Stimulated activated memory B cell treated with anti-CD40 and anti-IgM and Interleukin-4, amounts not matched to agents 10 μg/mL and 1 μg/mL and 100 μg/mL, for 72 hours (primary cell): ENCODE measurements at regions not wholly inside any gene's neighbourhood (a gene's known extent, or its start where the extent isn't known, plus 50 kb on each side); places are given as distances from the start of the nearest gene placed in this dataset.
"Not testable (repeated sequence)": the region's sequence is repeated elsewhere in the genome, so short reads cannot be mapped to it uniquely, and the experiment has no call there.

Source experiments
- ATAC-seq: fragments of 150-1000 bp; cut with Tn5 transposase; 2 replicates; pipeline ENCODE4 v1.10.0; 2021
- H3K27ac Mint-ChIP-seq: one replicate; pipeline ENCODE4 v1.8.0; 2022; ENCODE audit warnings: mild to moderate bottlenecking, mixed read lengths
- H3K27me3 Mint-ChIP-seq: one replicate; pipeline ENCODE4 v1.8.0; 2022; ENCODE audit warnings: mixed read lengths
- H3K36me3 Mint-ChIP-seq: one replicate; pipeline ENCODE4 v1.8.0; 2022; ENCODE audit warnings: mixed read lengths
- H3K4me1 Mint-ChIP-seq: one replicate; pipeline ENCODE4 v1.8.0; 2022; ENCODE audit warnings: mixed read lengths
- H3K4me3 Mint-ChIP-seq: one replicate; pipeline ENCODE4 v1.8.0; 2022; ENCODE audit warnings: mild to moderate bottlenecking, moderate library complexity, mixed read lengths
- H3K9me3 Mint-ChIP-seq: one replicate; pipeline ENCODE4 v1.8.0; 2022; ENCODE audit warnings: mixed read lengths

DNA sequence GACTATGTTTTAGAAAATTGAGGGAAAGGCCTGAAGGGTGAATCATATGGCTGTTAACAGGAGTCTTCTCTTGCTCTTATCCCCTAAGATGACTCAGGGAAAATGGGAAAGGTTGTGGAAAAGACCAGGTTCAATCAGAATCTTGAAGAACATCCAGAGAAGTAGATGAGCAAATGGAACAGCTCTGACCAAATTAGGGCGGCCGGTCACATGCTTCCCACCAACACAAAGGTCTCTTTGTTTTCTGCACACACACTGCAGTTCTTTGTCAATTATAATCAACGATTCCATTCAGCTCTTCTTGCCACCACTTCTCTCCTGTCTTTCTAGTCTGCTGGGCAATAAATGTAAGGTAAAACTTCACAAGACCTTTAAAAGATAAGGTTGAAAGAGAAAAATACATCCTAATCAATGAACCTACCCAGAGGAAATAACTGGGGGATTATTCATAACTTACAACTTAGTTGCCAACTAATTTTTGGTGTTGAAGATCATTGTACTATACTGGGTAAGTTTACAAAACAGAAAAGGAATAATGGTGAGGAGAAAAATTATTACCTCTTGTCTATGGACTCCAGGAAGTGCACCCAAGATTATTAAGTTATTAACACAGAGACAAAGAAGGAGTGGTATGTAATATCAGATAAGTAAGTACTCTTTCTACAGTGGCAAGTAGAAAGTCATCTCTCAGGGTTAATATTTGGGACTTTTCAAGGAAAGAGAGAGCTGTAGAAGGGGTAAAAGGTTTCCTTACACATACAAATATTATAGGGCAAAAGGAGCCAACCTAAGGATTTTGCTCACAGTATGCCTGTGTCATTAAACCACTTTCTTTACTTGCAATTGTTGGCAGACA, 441.9 kb upstream of the PIK3R1 start:
- H3K4me1 Mint-ChIP-seq, result peaks cover 5% of the 10 kb centered on the region
- H3K4me3 Mint-ChIP-seq, result no peak overlapping the region
- ATAC-seq, result no peak
- no peaks in the 10 kb centered on the region for H3K27me3 Mint-ChIP-seq
- H3K27ac Mint-ChIP-seq, result no peak overlapping the region
- H3K36me3 Mint-ChIP-seq, result no peaks in the 10 kb centered on the region
- peaks cover 6% of the 10 kb centered on the region for H3K9me3 Mint-ChIP-seq

DNA sequence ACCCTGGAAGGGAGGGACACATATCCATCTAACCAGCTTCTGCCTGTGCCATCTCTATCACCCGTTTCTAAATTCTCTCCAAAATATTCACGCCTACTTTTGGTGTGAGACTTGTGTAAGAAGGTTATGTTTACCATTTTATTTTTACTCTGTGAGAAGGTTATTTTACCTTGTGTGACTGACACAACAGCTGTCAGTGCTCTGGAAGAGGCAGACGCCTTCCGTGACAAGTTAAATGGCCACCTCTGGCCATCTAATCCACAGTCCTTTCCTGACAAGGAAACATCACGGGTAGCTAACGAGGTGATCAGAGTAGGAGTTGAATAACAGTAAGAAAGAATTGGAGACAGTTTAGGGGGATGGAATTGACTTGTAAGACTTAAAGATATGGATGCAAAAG, 443.8 kb upstream of the PIK3R1 start:
- Mint-ChIP-seq H3K27ac (no peak overlapping the region), H3K9me3 (peaks cover 6% of the 10 kb centered on the region), H3K27me3 (no peaks in the 10 kb centered on the region), H3K4me3 (no peak overlapping the region), H3K36me3 (no peaks in the 10 kb centered on the region), H3K4me1 (peaks cover 5% of the 10 kb centered on the region)
- no peak for ATAC-seq

- H3K36me3 Mint-ChIP-seq, result no peaks in the 10 kb centered on the region
- H3K27ac Mint-ChIP-seq, result no peak overlapping the region
- peaks cover 5% of the 10 kb centered on the region for H3K4me1 Mint-ChIP-seq
- ATAC-seq, result no peak
- H3K9me3 Mint-ChIP-seq, result peaks cover 6% of the 10 kb centered on the region
- no peaks in the 10 kb centered on the region for H3K27me3 Mint-ChIP-seq
- H3K4me3 Mint-ChIP-seq, result no peak overlapping the region
Observed at GRCh38 chr5:67771221-67771620, 444.3 kb upstream of the PIK3R1 start.

GRCh38 chr5:67770431-67771025, 445.0 kb upstream of the PIK3R1 start:
- Mint-ChIP-seq H3K27ac (no peak overlapping the region), H3K4me3 (no peak overlapping the region), H3K27me3 (no peaks in the 10 kb centered on the region), H3K4me1 (peaks cover 5% of the 10 kb centered on the region), H3K36me3 (no peaks in the 10 kb centered on the region), H3K9me3 (peaks cover 6% of the 10 kb centered on the region)
- ATAC-seq, result peak; percentile 69

DNA sequence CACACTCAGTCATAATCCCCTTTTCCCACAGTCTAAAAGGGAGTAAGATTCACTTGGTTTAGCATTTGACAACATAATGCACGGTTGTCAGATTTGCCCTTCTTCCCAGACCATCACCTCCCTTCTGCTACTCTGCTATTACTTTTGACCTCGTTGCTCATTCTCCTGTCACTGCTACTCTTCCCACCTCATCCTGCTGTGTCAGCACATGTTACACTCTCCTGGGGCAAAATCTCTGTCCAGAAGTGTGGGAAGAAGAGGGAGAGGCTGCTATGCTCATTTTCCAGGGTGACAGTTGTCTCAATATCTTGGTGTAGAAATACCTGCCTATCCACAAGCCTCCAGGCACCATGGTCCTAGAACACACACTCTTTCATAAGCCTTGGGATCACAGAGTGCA, 449.9 kb upstream of the PIK3R1 start:
- no peak overlapping the region for H3K4me3 Mint-ChIP-seq
- peaks cover 6% of the 10 kb centered on the region for H3K9me3 Mint-ChIP-seq
- ATAC-seq, result no peak
- no peak overlapping the region for H3K27ac Mint-ChIP-seq
- H3K27me3 Mint-ChIP-seq, result no peaks in the 10 kb centered on the region
- H3K36me3 Mint-ChIP-seq, result no peaks in the 10 kb centered on the region
- peaks cover 2% of the 10 kb centered on the region for H3K4me1 Mint-ChIP-seq

- H3K27ac Mint-ChIP-seq, H3K4me3 Mint-ChIP-seq, ATAC-seq, H3K4me1 Mint-ChIP-seq, H3K27me3 Mint-ChIP-seq, H3K36me3 Mint-ChIP-seq: not testable (repeated sequence)
- peaks cover 24% of the 10 kb centered on the region for H3K9me3 Mint-ChIP-seq
Observed at GRCh38 chr5:67757771-67758170, 457.8 kb upstream of the PIK3R1 start.

DNA sequence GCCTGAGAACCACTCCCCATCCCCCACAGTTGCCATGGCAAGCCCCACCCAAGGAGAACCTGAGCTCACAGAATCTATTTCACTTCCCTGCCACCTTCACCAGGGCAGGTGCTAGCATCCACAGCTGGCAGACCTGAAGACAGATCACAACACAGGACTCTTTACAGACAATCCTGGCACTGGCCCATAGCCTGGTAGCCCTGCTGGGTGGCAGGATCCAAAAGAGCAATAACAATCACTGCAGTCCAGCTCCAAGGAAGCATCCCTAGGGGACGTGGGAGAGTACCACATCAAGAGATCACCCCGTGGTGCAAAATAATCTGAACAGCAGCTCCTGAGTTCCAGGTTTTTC, 463.2 kb upstream of the PIK3R1 start:
- Mint-ChIP-seq H3K9me3 (peaks cover 24% of the 10 kb centered on the region), H3K27ac (no peak overlapping the region), H3K36me3 (peaks cover 1% of the 10 kb centered on the region), H3K27me3 (no peaks in the 10 kb centered on the region), H3K4me3 (no peak overlapping the region), H3K4me1 (no peaks in the 10 kb centered on the region)
- ATAC-seq, result no peak

- Mint-ChIP-seq H3K36me3 (peaks cover 7% of the 10 kb centered on the region), H3K27me3 (no peaks in the 10 kb centered on the region), H3K9me3 (peaks cover 19% of the 10 kb centered on the region), H3K4me3 (no peak overlapping the region), H3K4me1 (no peaks in the 10 kb centered on the region), H3K27ac (no peak overlapping the region)
- ATAC-seq, result no peak
Observed at GRCh38 chr5:67748165-67748690, 467.3 kb upstream of the PIK3R1 start.

DNA sequence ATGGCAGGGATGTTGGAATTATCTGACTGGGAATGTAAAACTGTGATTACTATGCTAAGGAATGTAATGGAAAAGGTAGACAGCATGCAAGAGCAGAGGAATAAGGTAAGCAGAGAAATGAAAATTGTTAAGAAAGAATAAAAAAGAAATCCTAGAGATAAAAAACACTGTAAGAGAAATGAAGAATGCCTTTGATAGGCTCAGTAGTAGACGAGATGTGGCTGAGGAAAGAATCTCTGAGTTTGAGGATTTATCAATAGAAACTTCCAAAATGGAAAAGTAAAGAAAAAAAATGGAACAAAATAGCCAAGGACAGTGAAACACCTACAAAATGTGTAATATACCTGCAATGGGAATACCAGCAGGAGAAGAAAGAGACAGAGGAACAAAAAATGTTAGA, 468.5 kb upstream of the PIK3R1 start:
- H3K27ac Mint-ChIP-seq, result no peak overlapping the region
- peaks cover 7% of the 10 kb centered on the region for H3K36me3 Mint-ChIP-seq
- ATAC-seq, result no peak
- no peak overlapping the region for H3K4me3 Mint-ChIP-seq
- no peaks in the 10 kb centered on the region for H3K27me3 Mint-ChIP-seq
- H3K4me1 Mint-ChIP-seq, result no peaks in the 10 kb centered on the region
- peaks cover 14% of the 10 kb centered on the region for H3K9me3 Mint-ChIP-seq

DNA sequence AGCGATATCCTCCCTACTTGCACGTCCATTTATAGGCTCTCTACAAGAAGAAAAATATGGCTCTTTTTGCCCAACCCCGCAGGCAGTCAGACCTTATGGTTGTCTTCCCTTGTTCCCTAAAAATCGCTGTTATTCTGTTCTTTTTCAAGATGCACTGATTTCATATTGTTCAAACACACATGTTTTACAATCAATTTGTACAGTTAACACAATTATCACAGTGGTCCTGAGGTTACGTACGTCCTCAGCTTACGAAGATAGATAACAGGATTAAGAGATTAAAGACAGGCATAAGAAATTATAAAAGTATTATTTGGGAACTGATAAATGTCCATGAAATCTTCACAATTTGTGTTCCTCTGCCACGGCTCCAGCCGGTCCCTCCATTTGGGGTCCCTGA, 468.9 kb upstream of the PIK3R1 start:
- ATAC-seq, H3K27ac Mint-ChIP-seq, H3K36me3 Mint-ChIP-seq, H3K27me3 Mint-ChIP-seq, H3K4me3 Mint-ChIP-seq, H3K4me1 Mint-ChIP-seq: not testable (repeated sequence)
- H3K9me3 Mint-ChIP-seq, result peaks cover 14% of the 10 kb centered on the region

DNA sequence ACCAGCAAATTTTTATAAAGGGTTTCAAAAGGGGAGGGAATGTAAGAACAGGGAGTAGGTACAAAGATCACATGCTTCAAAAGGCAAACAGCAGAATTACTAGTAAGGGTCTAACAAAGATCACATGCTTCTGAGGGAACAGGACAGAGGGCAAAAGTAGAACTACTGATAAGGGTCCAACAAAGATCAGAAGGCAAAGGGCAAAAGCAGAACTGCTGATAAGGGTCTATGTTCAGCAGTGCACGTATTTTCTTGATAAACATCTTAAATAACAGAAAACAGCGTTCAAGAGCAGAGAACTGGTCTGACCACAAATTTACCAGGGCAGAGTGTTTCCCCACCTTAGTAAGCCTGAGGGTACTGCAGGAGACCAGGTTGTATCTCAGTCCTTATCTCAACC, 469.5 kb upstream of the PIK3R1 start:
- peaks cover 14% of the 10 kb centered on the region for H3K9me3 Mint-ChIP-seq
- no peaks in the 10 kb centered on the region for H3K4me1 Mint-ChIP-seq
- H3K4me3 Mint-ChIP-seq, result no peak overlapping the region
- no peaks in the 10 kb centered on the region for H3K27me3 Mint-ChIP-seq
- no peak for ATAC-seq
- H3K27ac Mint-ChIP-seq, result no peak overlapping the region
- peaks cover 7% of the 10 kb centered on the region for H3K36me3 Mint-ChIP-seq

GRCh38 chr5:67732921-67733320, 482.6 kb upstream of the PIK3R1 start:
- ATAC-seq, result no peak
- Mint-ChIP-seq H3K36me3 (no peaks in the 10 kb centered on the region), H3K27ac (no peak overlapping the region), H3K4me3 (no peak overlapping the region), H3K4me1 (no peaks in the 10 kb centered on the region), H3K27me3 (peaks cover 17% of the 10 kb centered on the region), H3K9me3 (peaks cover 3% of the 10 kb centered on the region)

DNA sequence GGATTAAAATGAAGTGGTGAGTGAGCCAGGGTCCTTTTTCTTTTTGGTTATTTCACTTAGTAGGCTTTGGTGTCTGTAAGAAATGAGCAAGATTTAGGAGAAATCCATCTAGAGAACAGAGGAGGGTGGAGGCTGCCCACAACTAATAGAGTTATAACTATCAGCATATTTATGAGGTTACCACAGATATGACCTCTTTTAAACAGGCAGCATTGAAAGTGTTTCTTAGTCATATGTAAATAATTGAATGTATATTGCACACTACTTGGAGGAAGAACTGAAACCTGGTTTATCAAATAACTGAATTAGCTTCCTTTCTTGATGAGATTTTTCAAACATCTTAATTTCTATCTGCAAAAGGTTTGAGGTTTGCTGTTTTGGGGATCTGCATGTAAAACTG, 483.1 kb upstream of the PIK3R1 start:
- H3K36me3 Mint-ChIP-seq, result no peaks in the 10 kb centered on the region
- no peak overlapping the region for H3K4me3 Mint-ChIP-seq
- no peaks in the 10 kb centered on the region for H3K4me1 Mint-ChIP-seq
- H3K9me3 Mint-ChIP-seq, result peaks cover 3% of the 10 kb centered on the region
- peaks cover 17% of the 10 kb centered on the region for H3K27me3 Mint-ChIP-seq
- ATAC-seq, result no peak
- no peak overlapping the region for H3K27ac Mint-ChIP-seq

GRCh38 chr5:67731886-67732285, 483.7 kb upstream of the PIK3R1 start:
- Mint-ChIP-seq H3K4me1 (no peaks in the 10 kb centered on the region), H3K4me3 (no peak overlapping the region), H3K36me3 (no peaks in the 10 kb centered on the region), H3K9me3 (peaks cover 3% of the 10 kb centered on the region), H3K27me3 (peaks cover 17% of the 10 kb centered on the region), H3K27ac (no peak overlapping the region)
- ATAC-seq, result no peak

DNA sequence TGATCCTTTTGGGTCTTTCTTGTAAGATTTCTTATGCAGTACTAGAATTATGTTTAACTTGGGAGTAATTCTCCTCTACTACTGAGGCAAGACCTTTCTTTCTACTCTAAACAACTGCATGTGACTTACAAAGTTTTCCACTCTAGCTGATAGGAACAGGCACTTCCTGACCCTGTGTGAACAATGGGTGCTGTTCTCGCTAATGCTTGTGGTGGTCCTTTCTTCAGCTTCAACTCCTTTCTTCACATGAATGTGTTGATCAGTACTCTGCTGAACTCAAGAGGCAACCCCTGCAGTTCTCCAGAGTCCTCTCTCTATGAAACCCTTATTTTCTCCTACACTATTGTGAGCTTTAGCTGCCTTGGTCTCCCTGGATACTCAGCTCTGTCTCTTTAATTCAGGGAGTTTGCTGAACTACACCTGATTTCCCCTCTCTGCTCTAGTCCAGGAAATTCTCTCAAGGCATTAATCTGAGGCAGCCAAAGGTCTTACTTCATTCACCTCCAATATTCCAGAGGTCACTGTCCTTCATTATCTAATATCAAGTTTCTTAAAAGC, 484.6 kb upstream of the PIK3R1 start:
- no peak overlapping the region for H3K27ac Mint-ChIP-seq
- peaks cover 17% of the 10 kb centered on the region for H3K27me3 Mint-ChIP-seq
- no peak for ATAC-seq
- H3K4me1 Mint-ChIP-seq, result no peaks in the 10 kb centered on the region
- H3K36me3 Mint-ChIP-seq, result no peaks in the 10 kb centered on the region
- H3K9me3 Mint-ChIP-seq, result peaks cover 3% of the 10 kb centered on the region
- H3K4me3 Mint-ChIP-seq, result no peak overlapping the region
